Anterior cingulate cortex (tissue), 58 donors: ENCODE measurements at regions not wholly inside any gene's neighbourhood (a gene's known extent, or its start where the extent isn't known, plus 50 kb on each side); places are given as distances from the start of the nearest gene placed in this dataset.
A peak's percentile ranks its signal among the peaks of the same experiment; 100 is the strongest.
"Not testable (repeated sequence)": the region's sequence is repeated elsewhere in the genome, so short reads cannot be mapped to it uniquely, and the experiment has no call there.

Experiments used
- DNase-seq, 58 donors: peaks; one replicate each; lab custom pipeline; 2025; lab: John Stamatoyannopoulos, UW

- not testable (repeated sequence) for DNase-seq
These were observed 124.3 kb downstream of the TP53TG3F start for GRCh38 chr16:33583702-33584101.

- not testable (repeated sequence) for DNase-seq
These were observed 129.2 kb downstream of the TP53TG3F start for GRCh38 chr16:33588589-33588988.

- DNase-seq: not testable (repeated sequence)
These were observed 133.9 kb downstream of the TP53TG3F start for GRCh38 chr16:33593344-33593743.

- not testable (repeated sequence) for DNase-seq
These were observed 135.7 kb downstream of the TP53TG3F start for GRCh38 chr16:33595074-33595473.

GRCh38 chr16:33601029-33601428 lies 141.6 kb downstream of the TP53TG3F start:
- DNase-seq: not testable (repeated sequence)

- not testable (repeated sequence) for DNase-seq
These were observed 164.2 kb downstream of the TP53TG3F start for GRCh38 chr16:33623535-33624077.

GRCh38 chr16:33628895-33629294 lies 169.5 kb downstream of the TP53TG3F start:
- DNase-seq: not testable (repeated sequence)

GRCh38 chr16:33631713-33632112 lies 172.3 kb downstream of the TP53TG3F start:
- not testable (repeated sequence) for DNase-seq

GRCh38 chr16:33634057-33634456 lies 174.6 kb downstream of the TP53TG3F start:
- not testable (repeated sequence) for DNase-seq

- DNase-seq: not testable (repeated sequence)
These were observed 177.3 kb downstream of the TP53TG3F start for GRCh38 chr16:33636760-33637159.

- DNase-seq: peak in 1 of 58 donors; percentile 1
These were observed 183.9 kb downstream of the TP53TG3F start for GRCh38 chr16:33643270-33643669.

GRCh38 chr16:33643698-33644381 lies 184.4 kb downstream of the TP53TG3F start:
- DNase-seq: not testable (repeated sequence)

GRCh38 chr16:33646386-33646785 lies 187.0 kb downstream of the TP53TG3F start:
- DNase-seq: not testable (repeated sequence)

GRCh38 chr16:33655756-33656155 lies 196.3 kb downstream of the TP53TG3F start:
- not testable (repeated sequence) for DNase-seq

GRCh38 chr16:33656394-33656793 lies 197.0 kb downstream of the TP53TG3F start:
- DNase-seq: not testable (repeated sequence)

GRCh38 chr16:33657717-33658116 lies 198.3 kb downstream of the TP53TG3F start:
- DNase-seq: not testable (repeated sequence)

GRCh38 chr16:33680791-33681190 lies 221.4 kb downstream of the TP53TG3F start:
- DNase-seq: not testable (repeated sequence)

GRCh38 chr16:33700320-33700719 lies 240.9 kb downstream of the TP53TG3F start:
- DNase-seq: not testable (repeated sequence)

- not testable (repeated sequence) for DNase-seq
These were observed 247.6 kb downstream of the TP53TG3F start for GRCh38 chr16:33706845-33707590.

- DNase-seq: not testable (repeated sequence)
These were observed 248.2 kb downstream of the TP53TG3F start for GRCh38 chr16:33707591-33707934.
